SU-DHL-6 (cell line): ENCODE measurements at regions not wholly inside any gene's neighbourhood (a gene's known extent, or its start where the extent isn't known, plus 50 kb on each side); places are given as distances from the start of the nearest gene placed in this dataset.

ENCODE experiments used
- EZH2phosphoT487 ChIP-seq: fragments of 200-600 bp; sonication (generic), shearing (Covaris generic); conservative IDR thresholded peaks from 2 replicates; pipeline ENCODE4 v1.6.1; 2018; ENCODE audit warnings: mild to moderate bottlenecking, antibody characterized with exemption, low read length, moderate library complexity, mixed read lengths
- TF ChIP-seq, protein P1 (sequence below): fragments of 200-600 bp; sonication (generic); IDR thresholded peaks from one replicate; pipeline ENCODE4 v1.5.1; 2017; ENCODE audit warnings: antibody characterized with exemption, mild to moderate bottlenecking, low read length, moderate library complexity; ENCODE audit not compliant: insufficient read depth, poor library complexity, severe bottlenecking

DNA sequence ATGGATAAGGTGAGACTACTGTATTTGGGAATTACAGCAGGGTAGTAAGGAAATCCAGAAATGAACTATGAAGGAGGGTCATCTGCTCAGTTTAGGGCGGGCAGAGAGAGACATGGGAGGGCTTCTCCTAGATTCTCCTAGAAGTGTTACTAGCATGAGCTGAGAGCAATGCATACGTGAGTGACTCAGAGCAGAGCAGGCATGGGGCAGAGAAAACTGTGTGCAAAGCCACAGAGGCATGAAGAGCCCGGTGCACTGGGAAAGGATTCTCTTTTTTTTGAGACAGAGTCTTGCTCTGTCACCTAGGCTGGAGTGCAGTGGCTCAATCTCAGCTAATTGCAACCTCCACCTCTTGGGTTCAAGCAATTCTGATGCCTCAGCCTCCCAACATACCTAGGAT, 116.2 kb downstream of the SOCS6 start:
- TF ChIP-seq, protein P1, sequence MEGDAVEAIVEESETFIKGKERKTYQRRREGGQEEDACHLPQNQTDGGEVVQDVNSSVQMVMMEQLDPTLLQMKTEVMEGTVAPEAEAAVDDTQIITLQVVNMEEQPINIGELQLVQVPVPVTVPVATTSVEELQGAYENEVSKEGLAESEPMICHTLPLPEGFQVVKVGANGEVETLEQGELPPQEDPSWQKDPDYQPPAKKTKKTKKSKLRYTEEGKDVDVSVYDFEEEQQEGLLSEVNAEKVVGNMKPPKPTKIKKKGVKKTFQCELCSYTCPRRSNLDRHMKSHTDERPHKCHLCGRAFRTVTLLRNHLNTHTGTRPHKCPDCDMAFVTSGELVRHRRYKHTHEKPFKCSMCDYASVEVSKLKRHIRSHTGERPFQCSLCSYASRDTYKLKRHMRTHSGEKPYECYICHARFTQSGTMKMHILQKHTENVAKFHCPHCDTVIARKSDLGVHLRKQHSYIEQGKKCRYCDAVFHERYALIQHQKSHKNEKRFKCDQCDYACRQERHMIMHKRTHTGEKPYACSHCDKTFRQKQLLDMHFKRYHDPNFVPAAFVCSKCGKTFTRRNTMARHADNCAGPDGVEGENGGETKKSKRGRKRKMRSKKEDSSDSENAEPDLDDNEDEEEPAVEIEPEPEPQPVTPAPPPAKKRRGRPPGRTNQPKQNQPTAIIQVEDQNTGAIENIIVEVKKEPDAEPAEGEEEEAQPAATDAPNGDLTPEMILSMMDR, result no peak
- no peak for TF ChIP-seq EZH2phosphoT487
